HepG2 (cell line): ENCODE measurements at regions not wholly inside any gene's neighbourhood (a gene's known extent, or its start where the extent isn't known, plus 50 kb on each side); places are given as distances from the start of the nearest gene placed in this dataset.

Source experiments
- ARID5B ChIP-seq: IDR thresholded peaks from 2 replicates; pipeline ENCODE4 v1.4.0; 2020; ENCODE audit warnings: mild to moderate bottlenecking, missing genetic modification reagents
- ATF4 ChIP-seq, 2 experiments: fragments of 450-650 bp in 1 of 2; sonication (generic) in 1 of 2; formaldehyde crosslinking; IDR thresholded peaks; 2 replicates each; pipeline versions ENCODE4 v1.5.0 to v1.8.0; 2020 to 2022; ENCODE audit warnings: mild to moderate bottlenecking in 1 of 2, missing genetic modification reagents in 1 of 2
- CCAR2 ChIP-seq: fragments of 200-400 bp; formaldehyde crosslinking; optimal IDR thresholded peaks from 2 replicates; pipeline ENCODE3; 2018; ENCODE audit warnings: low read depth, mild to moderate bottlenecking, low read length, moderate library complexity
- ELF4 ChIP-seq: sonication (generic); formaldehyde crosslinking; IDR thresholded peaks from 2 replicates; pipeline ENCODE4 v1.5.0; 2020; ENCODE audit warnings: missing genetic modification reagents, mild to moderate bottlenecking, moderate library complexity, borderline replicate concordance
- GPN1 ChIP-seq: sonication (generic); formaldehyde crosslinking; IDR thresholded peaks from 2 replicates; pipeline ENCODE4 v1.5.1; 2020; ENCODE audit warnings: missing genetic modification reagents, borderline replicate concordance
- TAF15 ChIP-seq: fragments of 200-400 bp; formaldehyde crosslinking; IDR thresholded peaks from one replicate; pipeline ENCODE4 v1.6.1; 2018; ENCODE audit warnings: mild to moderate bottlenecking, low read depth, low read length; ENCODE audit not compliant: poor library complexity, severe bottlenecking
- TBP ChIP-seq: sonication (generic); formaldehyde crosslinking; IDR thresholded peaks from 2 replicates; pipeline ENCODE4 v1.5.0; 2020; ENCODE audit warnings: missing genetic modification reagents
- UBTF ChIP-seq: sonication (generic); formaldehyde crosslinking; IDR thresholded peaks from 2 replicates; pipeline ENCODE4 v1.4.0; 2020; ENCODE audit warnings: mild to moderate bottlenecking, missing genetic modification reagents
- ZNF367 ChIP-seq: sonication (generic); formaldehyde crosslinking; IDR thresholded peaks from 2 replicates; pipeline ENCODE4 v1.4.0; 2020; ENCODE audit warnings: missing genetic modification reagents, borderline replicate concordance
- ZNF572 ChIP-seq: sonication (generic); formaldehyde crosslinking; IDR thresholded peaks from 2 replicates; pipeline ENCODE4 v1.5.1; 2020; ENCODE audit warnings: mild to moderate bottlenecking, missing genetic modification reagents
- TF ChIP-seq, protein P1 (sequence below): sonication (generic); formaldehyde crosslinking; IDR thresholded peaks from 2 replicates; pipeline ENCODE4 v1.4.0; 2020; ENCODE audit warnings: missing genetic modification reagents, borderline replicate concordance
- TF ChIP-seq, protein P2 (sequence below): sonication (generic); formaldehyde crosslinking; IDR thresholded peaks from 2 replicates; pipeline ENCODE4 v1.8.0; 2022; ENCODE audit warnings: low read depth, missing genetic modification reagents
- TF ChIP-seq, protein P3 (sequence below): sonication (generic); formaldehyde crosslinking; IDR thresholded peaks from 2 replicates; pipeline ENCODE4 v1.8.1; 2023; ENCODE audit warnings: mild to moderate bottlenecking, missing genetic modification reagents

- no peak for TF ChIP-seq GPN1 (CRISPR knock-in tag)
- TF ChIP-seq ZNF367: no peak
- TF ChIP-seq TAF15: no peak
- TF ChIP-seq, protein P1, sequence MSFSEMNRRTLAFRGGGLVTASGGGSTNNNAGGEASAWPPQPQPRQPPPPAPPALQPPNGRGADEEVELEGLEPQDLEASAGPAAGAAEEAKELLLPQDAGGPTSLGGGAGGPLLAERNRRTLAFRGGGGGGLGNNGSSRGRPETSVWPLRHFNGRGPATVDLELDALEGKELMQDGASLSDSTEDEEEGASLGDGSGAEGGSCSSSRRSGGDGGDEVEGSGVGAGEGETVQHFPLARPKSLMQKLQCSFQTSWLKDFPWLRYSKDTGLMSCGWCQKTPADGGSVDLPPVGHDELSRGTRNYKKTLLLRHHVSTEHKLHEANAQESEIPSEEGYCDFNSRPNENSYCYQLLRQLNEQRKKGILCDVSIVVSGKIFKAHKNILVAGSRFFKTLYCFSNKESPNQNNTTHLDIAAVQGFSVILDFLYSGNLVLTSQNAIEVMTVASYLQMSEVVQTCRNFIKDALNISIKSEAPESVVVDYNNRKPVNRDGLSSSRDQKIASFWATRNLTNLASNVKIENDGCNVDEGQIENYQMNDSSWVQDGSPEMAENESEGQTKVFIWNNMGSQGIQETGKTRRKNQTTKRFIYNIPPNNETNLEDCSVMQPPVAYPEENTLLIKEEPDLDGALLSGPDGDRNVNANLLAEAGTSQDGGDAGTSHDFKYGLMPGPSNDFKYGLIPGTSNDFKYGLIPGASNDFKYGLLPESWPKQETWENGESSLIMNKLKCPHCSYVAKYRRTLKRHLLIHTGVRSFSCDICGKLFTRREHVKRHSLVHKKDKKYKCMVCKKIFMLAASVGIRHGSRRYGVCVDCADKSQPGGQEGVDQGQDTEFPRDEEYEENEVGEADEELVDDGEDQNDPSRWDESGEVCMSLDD (CRISPR knock-in tag): 0 out of 2 replicates have a peak, but pooled peaks have one; percentile 58
- no peak for TF ChIP-seq ZNF572 (CRISPR knock-in tag)
- 0 out of 4 replicates have a peak, but pooled peaks of 1 of the 2 experiments have one; percentile 20 for TF ChIP-seq ATF4 (CRISPR knock-in tag; IDR thresholded peaks at IDR 0.05)
- TF ChIP-seq UBTF: peak; percentile 79
- no peak for TF ChIP-seq TBP (CRISPR knock-in tag)
- TF ChIP-seq ARID5B (CRISPR knock-in tag): peak; percentile 98
- no peak for TF ChIP-seq ELF4 (CRISPR knock-in tag)
- no peak for TF ChIP-seq CCAR2
- TF ChIP-seq, protein P2, sequence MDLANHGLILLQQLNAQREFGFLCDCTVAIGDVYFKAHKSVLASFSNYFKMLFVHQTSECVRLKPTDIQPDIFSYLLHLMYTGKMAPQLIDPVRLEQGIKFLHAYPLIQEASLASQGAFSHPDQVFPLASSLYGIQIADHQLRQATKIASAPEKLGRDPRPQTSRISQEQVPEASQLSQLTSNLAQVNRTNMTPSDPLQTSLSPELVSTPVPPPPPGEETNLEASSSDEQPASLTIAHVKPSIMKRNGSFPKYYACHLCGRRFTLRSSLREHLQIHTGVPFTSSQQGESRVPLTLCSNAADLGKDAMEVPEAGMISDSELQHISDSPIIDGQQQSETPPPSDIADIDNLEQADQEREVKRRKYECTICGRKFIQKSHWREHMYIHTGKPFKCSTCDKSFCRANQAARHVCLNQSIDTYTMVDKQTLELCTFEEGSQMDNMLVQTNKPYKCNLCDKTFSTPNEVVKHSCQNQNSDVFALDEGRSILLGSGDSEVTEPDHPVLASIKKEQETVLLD (CRISPR knock-in tag): no peak
- TF ChIP-seq, protein P3, sequence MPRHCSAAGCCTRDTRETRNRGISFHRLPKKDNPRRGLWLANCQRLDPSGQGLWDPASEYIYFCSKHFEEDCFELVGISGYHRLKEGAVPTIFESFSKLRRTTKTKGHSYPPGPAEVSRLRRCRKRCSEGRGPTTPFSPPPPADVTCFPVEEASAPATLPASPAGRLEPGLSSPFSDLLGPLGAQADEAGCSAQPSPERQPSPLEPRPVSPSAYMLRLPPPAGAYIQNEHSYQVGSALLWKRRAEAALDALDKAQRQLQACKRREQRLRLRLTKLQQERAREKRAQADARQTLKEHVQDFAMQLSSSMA (CRISPR knock-in tag): no peak
These were observed 113.4 kb downstream of the ASB7 start (continued) for GRCh38 chr15:100715571-100716455.
